Heart left ventricle (tissue), 13 donors: ENCODE measurements at regions not wholly inside any gene's neighbourhood (a gene's known extent, or its start where the extent isn't known, plus 50 kb on each side); places are given as distances from the start of the nearest gene placed in this dataset.

ENCODE experiments used
- CTCF ChIP-seq, 12 donors: fragments of 200-600 bp; sonication (generic) in 4 of 12; IDR thresholded peaks; one replicate each; pipeline versions ENCODE4 v1.5.0 to v1.8.0; 2018 to 2022; ENCODE audit warnings: antibody characterized with exemption in 12 of 12, mild to moderate bottlenecking in 5 of 12
- POLR2A ChIP-seq, 2 donors: fragments of 450-650 bp; IDR thresholded peaks; one replicate each; pipeline ENCODE4 v1.6.1; 2017; ENCODE audit warnings: antibody characterized with exemption in 2 of 2, mild to moderate bottlenecking in 2 of 2, moderate library complexity in 2 of 2
- donor health status: ischemic (EF 13 %, LVEDD 7.1; RV severe dilation, severe dysfunction).
- donor health status: DM: no; HTN: yes; CAD: no.
- donor health status: DM: no; HTN: no; CAD: no.
- donor health status: ischemic (EF 25% LVEDD 6.9; RV normal size, moderate dysfunction).
- donor health status: ischemic (EF 25% LVEDD 5.7; RV mildly dilated, moderate dysfunction).
- donor health status: ischemic (EF 35%, LVEDD 5.7; RV mildly dilated, moderate dysfunction).
- donor health status: nonischemic (EF 11% LVEDD 7.7; RV severe dilation, severe dysfunction).
- donor health status: DM: yes; HTN: yes; CAD: no.
- donor health status: PGD.
- donor health status: ischemic (EF 29% LVEDD 5.4; RV normal size, mild dysfunction).
- donor health status: nonischemic (EF 23%, LVEDD 6.1; RV moderate dilation, normal function).

DNA sequence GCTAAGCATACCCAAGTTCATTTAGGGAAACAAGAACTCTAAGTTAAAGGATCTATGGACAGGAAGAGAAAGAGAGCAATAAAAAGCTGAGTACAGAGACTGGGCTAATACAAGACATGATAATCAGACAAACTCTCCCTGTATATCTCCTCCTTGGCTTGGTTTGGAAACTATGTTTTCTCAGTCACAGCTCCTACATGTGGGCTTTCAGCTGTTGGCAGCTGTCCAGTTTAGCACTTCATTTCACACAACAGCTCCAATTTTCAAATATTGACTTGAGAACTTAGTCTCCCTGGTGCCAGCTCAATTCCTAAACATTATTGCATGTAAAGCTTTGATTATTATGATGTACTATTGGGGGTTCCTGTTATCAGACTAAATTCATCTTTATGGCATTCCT is 222.8 kb upstream of the OBI1 start:
- TF ChIP-seq CTCF (IDR thresholded peaks at IDR 0.05) (no peak), POLR2A (IDR thresholded peaks at IDR 0.05) (no peak)
